Fibroblast of pulmonary artery (primary cell): ENCODE measurements at regions not wholly inside any gene's neighbourhood (a gene's known extent, or its start where the extent isn't known, plus 50 kb on each side); places are given as distances from the start of the nearest gene placed in this dataset.
A peak's percentile ranks its signal among the peaks of the same experiment; 100 is the strongest.

Experiments used
- DNase-seq: peaks from one replicate; pipeline ENCODE4 v3.0.0-alpha.2; 2010; ENCODE audit warnings: low read depth
- H3K4me3 ChIP-seq: replicated peaks from 2 replicates; pipeline ENCODE4 v1.5.1; 2011; ENCODE audit warnings: low read depth, mild to moderate bottlenecking, control low read depth, low read length, moderate library complexity
- TF ChIP-seq, protein P1 (sequence below): IDR thresholded peaks from 2 replicates; pipeline ENCODE4 v1.5.1; 2011; ENCODE audit warnings: mild to moderate bottlenecking, control low read depth, low read length, inconsistent platforms; ENCODE audit errors: missing control alignments

DNA sequence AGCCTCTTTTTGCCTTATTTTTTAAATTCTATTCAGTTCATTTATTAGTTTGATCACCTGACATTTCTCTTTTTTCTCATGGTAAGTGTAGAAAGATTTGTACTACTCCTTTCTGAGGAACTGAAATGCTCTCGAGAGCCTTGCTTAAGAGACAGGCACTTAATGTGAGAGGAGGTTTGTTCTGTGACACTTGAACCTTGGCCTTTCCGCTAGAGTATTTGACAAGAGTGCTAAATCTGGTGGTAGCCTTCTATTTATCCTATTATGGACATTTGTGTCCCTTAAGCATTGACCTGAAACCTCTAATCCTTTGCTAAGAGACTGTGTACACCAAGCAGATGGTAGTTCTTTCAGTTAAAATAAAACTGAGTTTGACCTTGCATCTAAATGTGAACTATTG is 805.0 kb upstream of the PTPRD start:
- no peak for DNase-seq
- H3K4me3 ChIP-seq: no peak overlapping the region
- TF ChIP-seq, protein P1, sequence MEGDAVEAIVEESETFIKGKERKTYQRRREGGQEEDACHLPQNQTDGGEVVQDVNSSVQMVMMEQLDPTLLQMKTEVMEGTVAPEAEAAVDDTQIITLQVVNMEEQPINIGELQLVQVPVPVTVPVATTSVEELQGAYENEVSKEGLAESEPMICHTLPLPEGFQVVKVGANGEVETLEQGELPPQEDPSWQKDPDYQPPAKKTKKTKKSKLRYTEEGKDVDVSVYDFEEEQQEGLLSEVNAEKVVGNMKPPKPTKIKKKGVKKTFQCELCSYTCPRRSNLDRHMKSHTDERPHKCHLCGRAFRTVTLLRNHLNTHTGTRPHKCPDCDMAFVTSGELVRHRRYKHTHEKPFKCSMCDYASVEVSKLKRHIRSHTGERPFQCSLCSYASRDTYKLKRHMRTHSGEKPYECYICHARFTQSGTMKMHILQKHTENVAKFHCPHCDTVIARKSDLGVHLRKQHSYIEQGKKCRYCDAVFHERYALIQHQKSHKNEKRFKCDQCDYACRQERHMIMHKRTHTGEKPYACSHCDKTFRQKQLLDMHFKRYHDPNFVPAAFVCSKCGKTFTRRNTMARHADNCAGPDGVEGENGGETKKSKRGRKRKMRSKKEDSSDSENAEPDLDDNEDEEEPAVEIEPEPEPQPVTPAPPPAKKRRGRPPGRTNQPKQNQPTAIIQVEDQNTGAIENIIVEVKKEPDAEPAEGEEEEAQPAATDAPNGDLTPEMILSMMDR: no peak

DNA sequence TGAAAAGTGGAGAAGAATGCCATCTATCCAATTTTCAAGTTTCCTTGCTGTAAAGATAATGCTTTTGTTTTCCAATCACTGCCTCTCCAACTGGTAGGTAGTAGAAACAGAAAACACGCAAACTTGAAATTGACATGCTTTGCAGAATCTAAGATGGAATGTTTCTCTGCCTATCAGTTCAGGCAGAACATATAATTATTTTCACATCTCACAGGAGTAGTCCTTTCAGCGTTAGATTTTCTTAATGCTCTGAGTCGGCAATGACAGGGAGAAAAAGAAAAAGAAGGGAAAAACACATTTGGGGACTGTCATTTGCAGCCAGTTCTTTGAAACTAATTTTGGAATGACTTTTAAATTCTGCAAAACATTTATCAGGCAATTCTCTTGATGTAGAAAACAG is 818.7 kb upstream of the PTPRD start:
- TF ChIP-seq, protein P1: no peak
- DNase-seq: no peak
- no peak overlapping the region for H3K4me3 ChIP-seq

DNA sequence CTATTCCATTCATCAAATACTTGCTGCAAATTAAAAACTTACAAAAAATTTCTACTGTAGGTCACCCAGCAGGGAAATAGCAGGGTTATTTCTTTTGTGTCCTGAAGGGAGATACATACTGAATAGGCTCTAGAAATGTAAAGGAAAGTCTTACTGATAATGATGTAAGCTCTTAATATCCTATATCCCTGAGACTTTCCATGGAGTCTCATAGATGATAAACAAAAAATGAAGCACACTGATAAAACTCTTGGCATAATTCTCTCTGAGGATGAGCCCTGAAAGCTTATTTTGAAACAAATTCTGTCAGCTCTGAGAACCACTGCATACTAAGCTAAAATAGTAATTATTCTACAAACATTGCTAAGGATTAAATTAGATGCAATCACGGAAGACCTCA is 819.6 kb upstream of the PTPRD start:
- no peak overlapping the region for H3K4me3 ChIP-seq
- no peak for DNase-seq
- TF ChIP-seq, protein P1: no peak

DNA sequence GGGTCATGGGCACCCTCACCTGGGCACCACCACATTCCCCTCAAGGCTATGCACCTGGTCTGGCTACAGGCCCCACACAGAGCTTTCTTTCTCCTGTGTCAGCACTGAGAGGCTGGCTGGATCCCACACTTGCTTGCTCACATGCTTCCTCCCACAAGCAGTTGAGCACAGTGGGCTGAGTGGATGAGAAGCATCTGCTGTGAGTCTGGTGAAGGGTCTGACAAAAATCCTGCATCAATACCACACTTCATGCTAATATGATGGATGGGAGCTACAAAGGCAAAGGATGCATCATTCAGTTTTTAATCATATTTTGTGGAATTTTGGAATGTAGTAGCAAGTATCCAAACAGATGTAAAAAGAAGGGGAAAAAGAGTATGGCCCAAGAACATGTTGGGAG is 830.8 kb upstream of the PTPRD start:
- no peak overlapping the region for H3K4me3 ChIP-seq
- no peak for DNase-seq
- TF ChIP-seq, protein P1: no peak

DNA sequence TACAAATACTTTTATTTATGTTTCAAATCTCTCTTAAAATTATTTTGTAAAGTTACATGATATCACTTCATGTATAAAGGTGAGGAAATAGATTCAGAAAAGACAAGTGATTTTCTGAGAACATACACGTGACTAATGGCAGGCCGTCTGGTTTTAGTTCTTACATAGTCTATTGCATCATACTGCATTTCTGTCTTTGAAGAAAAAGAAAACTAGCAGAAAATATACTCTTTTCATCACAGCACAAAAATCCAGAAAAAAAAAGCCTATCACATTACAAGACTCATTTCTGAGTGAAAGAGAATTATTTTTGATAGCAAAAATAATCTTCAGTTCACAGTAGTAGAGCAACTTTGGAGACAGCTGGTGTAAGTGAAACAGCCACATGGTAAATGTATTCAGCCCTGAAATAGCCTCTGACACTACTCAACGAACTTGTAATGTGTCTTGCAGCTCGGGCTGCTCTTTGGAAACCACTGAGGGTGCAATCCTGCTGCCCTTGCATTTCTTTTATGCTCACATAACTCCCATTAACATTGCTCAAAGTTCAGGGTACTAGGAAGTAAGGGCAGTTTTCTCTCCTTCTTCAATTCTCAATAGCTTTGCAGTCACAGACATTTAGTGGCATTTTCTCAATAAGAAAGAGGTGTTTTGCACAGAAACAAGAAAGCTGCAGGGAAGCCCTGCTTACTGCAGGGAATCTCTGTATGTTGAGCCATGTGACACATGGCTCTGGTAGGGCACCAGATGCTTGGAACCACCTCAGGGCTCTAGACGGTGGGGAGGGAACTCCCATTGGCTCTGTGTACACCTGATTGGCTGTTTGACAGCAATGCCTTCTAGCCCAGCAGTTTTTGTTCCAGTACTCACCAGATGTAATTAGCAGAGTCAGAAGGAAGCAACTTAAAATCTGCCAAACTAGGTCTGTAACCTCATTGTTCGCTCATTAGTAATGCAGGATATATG is 845.3 kb upstream of the PTPRD start:
- DNase-seq: peak; percentile 4
- no peak overlapping the region for H3K4me3 ChIP-seq
- TF ChIP-seq, protein P1: no peak

DNA sequence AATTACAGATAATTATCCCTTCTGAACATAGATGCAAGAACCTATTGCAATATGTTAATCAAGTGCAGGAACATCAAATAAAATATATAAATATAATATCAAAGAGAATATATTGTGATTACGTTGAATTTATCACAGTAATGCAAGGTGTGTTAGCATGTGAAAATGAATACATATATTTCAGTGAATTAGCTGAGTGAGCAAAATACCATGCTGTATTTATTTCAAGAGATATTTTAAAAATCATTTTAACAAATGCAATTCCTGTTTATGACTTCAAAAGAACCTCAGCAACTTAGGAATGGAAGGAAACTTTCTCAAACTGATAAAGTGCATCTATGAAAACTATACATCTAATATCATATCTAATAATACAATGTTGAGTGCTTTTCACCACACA is 856.9 kb upstream of the PTPRD start:
- TF ChIP-seq, protein P1: no peak
- no peak overlapping the region for H3K4me3 ChIP-seq
- DNase-seq: no peak

DNA sequence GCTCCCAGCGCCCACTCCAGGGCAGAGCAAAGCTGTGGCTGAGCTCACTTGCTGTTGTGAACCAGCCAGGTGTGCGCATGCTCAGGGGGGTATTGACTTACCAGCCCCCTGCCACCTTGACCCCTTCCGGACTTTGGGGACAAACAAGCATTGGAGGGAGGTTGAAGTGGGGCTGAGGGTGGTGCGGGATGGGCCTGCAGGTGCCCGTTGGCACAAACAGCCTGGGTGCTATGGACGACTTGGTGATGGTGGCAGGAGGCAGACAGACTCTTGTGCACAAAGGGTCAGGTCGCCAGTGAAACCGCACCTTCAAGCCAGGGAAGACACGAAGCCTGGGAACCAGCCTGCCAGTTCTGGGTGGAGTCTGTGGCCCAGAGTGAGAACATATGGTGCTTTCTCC is 858.5 kb upstream of the PTPRD start:
- H3K4me3 ChIP-seq: no peak overlapping the region
- DNase-seq: no peak
- TF ChIP-seq, protein P1: no peak
